ENCODE measurements at regions not wholly inside any gene's neighbourhood (a gene's known extent, or its start where the extent isn't known, plus 50 kb on each side); places are given as distances from the start of the nearest gene placed in this dataset.

- ChIA-PET CTCF (no interaction called here), POLR2A (no interaction called here)
- no peaks in the 10 kb centered on the region for H3K27me3 Mint-ChIP-seq (ENCODE audit: low read depth)
- no peak for TF ChIP-seq ATF3 (CRISPR knock-in tag; conservative IDR thresholded peaks at IDR 0.05)
- TF ChIP-seq ZBTB43 (CRISPR knock-in tag; IDR thresholded peaks at IDR 0.05) = no peak
- no peak for TF ChIP-seq MLX (CRISPR knock-in tag; IDR thresholded peaks at IDR 0.05)
- TF ChIP-seq AR (CRISPR knock-in tag; IDR thresholded peaks at IDR 0.05) = no peak
- no peak for TF ChIP-seq TEAD4 (CRISPR knock-in tag; IDR thresholded peaks at IDR 0.05)
- TF ChIP-seq CTCF (IDR thresholded peaks at IDR 0.05) = no peak
- no peak for TF ChIP-seq TCF7 (CRISPR knock-in tag; IDR thresholded peaks at IDR 0.05; ENCODE audit: low read depth)
- no peak for TF ChIP-seq ATF6 (CRISPR knock-in tag; IDR thresholded peaks at IDR 0.05)
- no peak for TF ChIP-seq ZNF671 (CRISPR knock-in tag; IDR thresholded peaks at IDR 0.05)
- TF ChIP-seq ZNF317 (CRISPR knock-in tag; IDR thresholded peaks at IDR 0.05; ENCODE audit: borderline replicate concordance, low read depth) = no peak
- no peak for TF ChIP-seq E2F1 (CRISPR knock-in tag; IDR thresholded peaks at IDR 0.05)
- TF ChIP-seq E2F4 (CRISPR knock-in tag; IDR thresholded peaks at IDR 0.05; ENCODE audit: borderline replicate concordance, low read depth) = no peak
- no peak for TF ChIP-seq STAT6 (CRISPR knock-in tag; conservative IDR thresholded peaks at IDR 0.05; ENCODE audit: low read depth)
- TF ChIP-seq CREM (CRISPR knock-in tag; IDR thresholded peaks at IDR 0.05) = no peak
- TF ChIP-seq ZNF396 (CRISPR knock-in tag; IDR thresholded peaks at IDR 0.05; ENCODE audit: borderline replicate concordance) = no peak
- no peak for TF ChIP-seq ZNF532 (CRISPR knock-in tag; IDR thresholded peaks at IDR 0.05; ENCODE audit: borderline replicate concordance)
- peaks cover 5% of the 10 kb centered on the region for H3K9me3 Mint-ChIP-seq
- no peak overlapping the region for H3K4me3 Mint-ChIP-seq
- H3K27ac Mint-ChIP-seq = no peak overlapping the region
- H3K36me3 Mint-ChIP-seq = 0 out of 2 replicates have a peak, but pooled peaks cover under 1% of the 10 kb centered on the region
- no peaks in the 10 kb centered on the region for H3K4me1 Mint-ChIP-seq
- no peak for ATAC-seq
- DNase-seq (ENCODE audit: low spot score) = no peak
These were observed 787.8 kb upstream of the LINC00305 start for GRCh38 chr18:64936671-64937070.
